ENCODE measurements at regions not wholly inside any gene's neighbourhood (a gene's known extent, or its start where the extent isn't known, plus 50 kb on each side); places are given as distances from the start of the nearest gene placed in this dataset.

- peaks cover 4% of the 10 kb centered on the region for H4K20me1 ChIP-seq (ENCODE audit: control insufficient read depth, extremely low read depth, insufficient read depth, low read length)
- no peak for DNase-seq (ENCODE audit: low read depth, low spot score)
- TF ChIP-seq CTCF (optimal IDR thresholded peaks at IDR 0.05 in 1 of 3, IDR thresholded peaks at IDR 0.05 in 1 of 3, conservative IDR thresholded peaks at IDR 0.05 in 1 of 3; ENCODE audit: extremely low read depth in 1 of 3, insufficient read depth in 2 of 3, low read length in 3 of 3) (no peak), EZH2 (IDR thresholded peaks at IDR 0.05; ENCODE audit: low read length) (no peak)
- H3K36me3 ChIP-seq (ENCODE audit: control insufficient read depth in 2 of 2, extremely low read depth in 1 of 2, insufficient read depth in 2 of 2, low read length in 2 of 2) = no peaks in the 10 kb centered on the region
- H3K4me1 ChIP-seq (ENCODE audit: control insufficient read depth, extremely low read depth, insufficient read depth, low read length) = no peaks in the 10 kb centered on the region
- H3K79me2 ChIP-seq (ENCODE audit: control insufficient read depth, insufficient read depth, low read length) = no peaks in the 10 kb centered on the region
- H3K4me2 ChIP-seq (ENCODE audit: control insufficient read depth, extremely low read depth, insufficient read depth, low read depth, low read length) = no peak overlapping the region
- H3K9ac ChIP-seq (ENCODE audit: control insufficient read depth, extremely low read depth, insufficient read depth, low read length) = no peak overlapping the region
- H3K9me3 ChIP-seq (ENCODE audit: control insufficient read depth, low read depth, low read length) = no peaks in the 10 kb centered on the region
- H2AFZ ChIP-seq (ENCODE audit: control insufficient read depth, low read length) = no peak overlapping the region
- no peak overlapping the region for H3K27ac ChIP-seq (ENCODE audit: control insufficient read depth, insufficient read depth, low read length)
- H3K27me3 ChIP-seq (ENCODE audit: control insufficient read depth, extremely low read depth, insufficient read depth, low read length) = peaks cover 67% of the 10 kb centered on the region
- H3K9me1 ChIP-seq (ENCODE audit: control insufficient read depth, extremely low read depth, insufficient read depth, low read length) = no peaks in the 10 kb centered on the region
- dilution Hi-C loops (cut with MboI; ENCODE audit: extremely low pct_ligation_motif_present, low sequenced_read_pairs) = loop anchor here (25.0 kb wide), 1 partner anchor 358 kb away; no protein-coding TSS in a partner anchor
- H3K4me3 ChIP-seq (ENCODE audit: control insufficient read depth in 2 of 3, extremely low read depth in 1 of 3, insufficient read depth in 2 of 3, low read depth in 1 of 3, low read length in 3 of 3) = no peak overlapping the region
- no peak for FAIRE-seq
Observed at GRCh38 chr17:79395545-79395944, 215.3 kb downstream of the RBFOX3 start.

GRCh38 chr17:79395066-79395465, 215.8 kb downstream of the RBFOX3 start:
- Histone ChIP-seq H3K9ac (ENCODE audit: control insufficient read depth, extremely low read depth, insufficient read depth, low read length) (no peak overlapping the region), H3K27ac (ENCODE audit: control insufficient read depth, insufficient read depth, low read length) (no peak overlapping the region), H3K4me2 (ENCODE audit: control insufficient read depth, extremely low read depth, insufficient read depth, low read depth, low read length) (no peak overlapping the region), H3K27me3 (ENCODE audit: control insufficient read depth, extremely low read depth, insufficient read depth, low read length) (peaks cover 67% of the 10 kb centered on the region), H3K4me3 (ENCODE audit: control insufficient read depth in 2 of 3, extremely low read depth in 1 of 3, insufficient read depth in 2 of 3, low read depth in 1 of 3, low read length in 3 of 3) (no peak overlapping the region), H4K20me1 (ENCODE audit: control insufficient read depth, extremely low read depth, insufficient read depth, low read length) (peaks cover 4% of the 10 kb centered on the region), H3K36me3 (ENCODE audit: control insufficient read depth in 2 of 2, extremely low read depth in 1 of 2, insufficient read depth in 2 of 2, low read length in 2 of 2) (no peaks in the 10 kb centered on the region), H3K79me2 (ENCODE audit: control insufficient read depth, insufficient read depth, low read length) (no peaks in the 10 kb centered on the region), H3K9me3 (ENCODE audit: control insufficient read depth, low read depth, low read length) (no peaks in the 10 kb centered on the region), H3K4me1 (ENCODE audit: control insufficient read depth, extremely low read depth, insufficient read depth, low read length) (no peaks in the 10 kb centered on the region), H3K9me1 (ENCODE audit: control insufficient read depth, extremely low read depth, insufficient read depth, low read length) (no peaks in the 10 kb centered on the region), H2AFZ (ENCODE audit: control insufficient read depth, low read length) (no peak overlapping the region)
- FAIRE-seq = no peak
- no peak for DNase-seq (ENCODE audit: low read depth, low spot score)
- dilution Hi-C loops (cut with MboI; ENCODE audit: extremely low pct_ligation_motif_present, low sequenced_read_pairs) = loop anchor here (25.0 kb wide), 1 partner anchor 358 kb away; no protein-coding TSS in a partner anchor
- TF ChIP-seq CTCF (optimal IDR thresholded peaks at IDR 0.05 in 1 of 3, IDR thresholded peaks at IDR 0.05 in 1 of 3, conservative IDR thresholded peaks at IDR 0.05 in 1 of 3; ENCODE audit: extremely low read depth in 1 of 3, insufficient read depth in 2 of 3, low read length in 3 of 3) = no peak
- TF ChIP-seq EZH2 (IDR thresholded peaks at IDR 0.05; ENCODE audit: low read length) = no peak

Data from keratinocyte (primary cell).